Adrenal gland (tissue), 9 donors: ENCODE measurements at regions not wholly inside any gene's neighbourhood (a gene's known extent, or its start where the extent isn't known, plus 50 kb on each side); places are given as distances from the start of the nearest gene placed in this dataset.

Source experiments
- DNase-seq, 7 donors: peaks; one replicate each; pipeline ENCODE4 v3.0.0-alpha.2; 2019 to 2020
- H3K27ac ChIP-seq, 5 donors: fragments of 200-600 bp; sonication (generic) in 4 of 5; 1 replicate in 3 of 5; 2 replicates in 2 of 5; pipeline versions ENCODE4 v1.5.1 to v1.8.0; 2016 to 2020; ENCODE audit warnings: mild to moderate bottlenecking in 1 of 5
- H3K27me3 ChIP-seq: fragments of 200-600 bp; 2 replicates; pipeline ENCODE4 v1.8.0; 2021
- H3K36me3 ChIP-seq, 2 donors: fragments of 200-600 bp; replicated peaks in 1 of 2; 1 replicate in 1 of 2; 2 replicates in 1 of 2; pipeline versions ENCODE4 v1.5.1 to v1.8.0; 2018 to 2022
- H3K4me1 ChIP-seq, 2 donors: fragments of 200-600 bp; replicated peaks in 1 of 2; 1 replicate in 1 of 2; 2 replicates in 1 of 2; pipeline versions ENCODE4 v1.5.1 to v1.8.0; 2018 to 2021
- H3K4me3 ChIP-seq, 4 donors: fragments of 200-600 bp; sonication (generic) in 3 of 4; one replicate each; pipeline ENCODE4 v1.5.1; 2016 to 2018
- H3K9me3 ChIP-seq, 3 donors: fragments of 200-600 bp; sonication (generic) in 1 of 3; replicated peaks in 1 of 3; 1 replicate in 2 of 3; 2 replicates in 1 of 3; pipeline versions ENCODE4 v1.5.1 to v1.8.0; 2016 to 2021
- POLR2A ChIP-seq, 2 donors: fragments of 450-650 bp; IDR thresholded peaks; one replicate each; pipeline ENCODE4 v1.6.1; 2017; ENCODE audit warnings: antibody characterized with exemption in 2 of 2, mild to moderate bottlenecking in 2 of 2, moderate library complexity in 1 of 2
- WGBS, 4 donors: extraction: QIAGEN DNeasy Blood & Tissue Kit in 2 of 4; methylation state at CpG; one replicate each; pipeline versions ENCODE4 v1.1.5 to v1.1.7; 2013 to 2017; 5-methylcytosine and 5-hydroxymethylcytosine counted together
- intact Hi-C, 2 donors: fragments of 100-400 bp; cut with DNase I; formaldehyde crosslinking; loops; one replicate each; pipeline versions ENCODE4 v1.14.1 to v1.15.0; 2022 to 2023
- TF ChIP-seq, protein P1 (sequence below), 6 experiments: fragments of 450-650 bp in 4 of 6; fragments of 200-600 bp in 2 of 6; sonication (generic) in 1 of 6; IDR thresholded peaks; 1 replicate in 5 of 6; 2 replicates in 1 of 6; pipeline versions ENCODE4 v1.5.1 to v1.8.0; 2016 to 2021; ENCODE audit warnings: antibody characterized with exemption in 6 of 6, mild to moderate bottlenecking in 2 of 6, moderate library complexity in 1 of 6
- donor health status: healthy with polysubstance abuse.
- donor health status: Bipolar disorder and iron deficiency.
- donor health status: DM: yes; HTN: yes; CAD: no.
- donor health status: DM: no; HTN: no; CAD: no.
- donor health status: DM: no; HTN: no; CAD: no.

DNA sequence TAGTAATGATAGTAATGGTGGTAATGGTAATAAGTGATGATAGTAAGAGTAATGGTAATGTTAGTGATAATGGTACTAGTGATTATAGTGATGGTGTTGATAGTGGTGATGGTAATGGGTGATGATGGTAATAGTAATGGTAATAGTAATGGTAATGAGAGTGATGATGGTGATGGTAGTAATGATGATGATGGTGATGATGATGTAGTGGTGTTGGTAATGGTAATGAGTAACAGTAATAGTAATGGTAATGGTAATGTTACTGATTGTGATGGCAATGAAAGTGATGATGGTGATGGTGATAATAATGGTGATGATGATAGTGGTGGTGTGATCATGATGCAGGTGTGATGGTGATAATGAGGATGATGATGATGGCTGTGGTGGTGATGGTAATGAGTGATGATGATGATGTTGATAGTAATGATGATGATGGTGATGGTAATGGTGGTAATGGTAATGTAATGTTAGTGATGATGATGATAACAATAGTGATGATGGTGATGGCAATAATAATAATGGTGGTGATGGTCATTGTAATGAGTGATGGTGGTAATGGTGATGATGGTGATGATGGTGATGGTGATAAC is 235.0 kb downstream of the MATN1 start:
- no peak for DNase-seq
- TF ChIP-seq, protein P1, sequence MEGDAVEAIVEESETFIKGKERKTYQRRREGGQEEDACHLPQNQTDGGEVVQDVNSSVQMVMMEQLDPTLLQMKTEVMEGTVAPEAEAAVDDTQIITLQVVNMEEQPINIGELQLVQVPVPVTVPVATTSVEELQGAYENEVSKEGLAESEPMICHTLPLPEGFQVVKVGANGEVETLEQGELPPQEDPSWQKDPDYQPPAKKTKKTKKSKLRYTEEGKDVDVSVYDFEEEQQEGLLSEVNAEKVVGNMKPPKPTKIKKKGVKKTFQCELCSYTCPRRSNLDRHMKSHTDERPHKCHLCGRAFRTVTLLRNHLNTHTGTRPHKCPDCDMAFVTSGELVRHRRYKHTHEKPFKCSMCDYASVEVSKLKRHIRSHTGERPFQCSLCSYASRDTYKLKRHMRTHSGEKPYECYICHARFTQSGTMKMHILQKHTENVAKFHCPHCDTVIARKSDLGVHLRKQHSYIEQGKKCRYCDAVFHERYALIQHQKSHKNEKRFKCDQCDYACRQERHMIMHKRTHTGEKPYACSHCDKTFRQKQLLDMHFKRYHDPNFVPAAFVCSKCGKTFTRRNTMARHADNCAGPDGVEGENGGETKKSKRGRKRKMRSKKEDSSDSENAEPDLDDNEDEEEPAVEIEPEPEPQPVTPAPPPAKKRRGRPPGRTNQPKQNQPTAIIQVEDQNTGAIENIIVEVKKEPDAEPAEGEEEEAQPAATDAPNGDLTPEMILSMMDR (IDR thresholded peaks at IDR 0.05) = no peak
- TF ChIP-seq POLR2A (IDR thresholded peaks at IDR 0.05) = no peak
- Histone ChIP-seq H3K36me3 (no peaks in the 10 kb centered on the region), H3K9me3 (no peaks in the 10 kb centered on the region), H3K27ac (no peak overlapping the region), H3K4me3 (no peak overlapping the region), H3K27me3 (no peaks in the 10 kb centered on the region), H3K4me1 (no peaks in the 10 kb centered on the region)
- intact Hi-C loops = no loop called here

- intact Hi-C loops = no loop called here
- 46 to 53% (median 48%) methylated on average over 4 of the region's 4 CpGs for WGBS, 4 donors
- no peak for DNase-seq
Measured at GRCh38 chr1:30487042-30487441, 236.3 kb downstream of the MATN1 start.

DNA sequence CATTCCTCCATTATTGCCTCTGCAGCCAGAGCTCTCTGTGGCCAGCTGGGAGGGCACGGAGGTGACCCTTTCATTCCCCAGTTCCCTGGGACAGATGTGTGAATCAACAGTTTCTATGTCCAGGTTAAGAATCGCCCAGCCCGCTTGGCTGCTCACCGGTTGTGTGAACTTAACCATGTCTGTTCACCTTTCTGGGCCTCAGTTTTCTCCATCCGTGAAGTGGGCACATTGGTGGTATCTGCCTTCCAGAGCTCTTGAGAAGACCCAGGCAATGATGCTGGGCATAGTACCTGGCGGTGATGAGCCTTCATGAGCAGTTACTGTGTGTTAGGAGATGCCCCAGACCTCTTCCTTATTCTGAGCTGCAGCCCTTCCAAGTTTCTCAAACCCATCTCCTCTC is 238.3 kb downstream of the MATN1 start:
- WGBS, 4 donors = 83 to 95% (median 86%) methylated on average over 4 to 6 of the region's 6 CpGs
- Histone ChIP-seq H3K27me3 (no peaks in the 10 kb centered on the region), H3K4me1 (no peaks in the 10 kb centered on the region), H3K36me3 (no peaks in the 10 kb centered on the region), H3K27ac (no peak overlapping the region), H3K4me3 (no peak overlapping the region), H3K9me3 (no peaks in the 10 kb centered on the region)
- no peak for TF ChIP-seq POLR2A (IDR thresholded peaks at IDR 0.05)
- TF ChIP-seq, protein P1 (IDR thresholded peaks at IDR 0.05) = no peak
- no peak for DNase-seq
- intact Hi-C loops = no loop called here

More at GRCh38 chr1:30487042-30487441, 236.3 kb downstream of the MATN1 start:
- TF ChIP-seq POLR2A (IDR thresholded peaks at IDR 0.05) = no peak
- TF ChIP-seq, protein P1 (IDR thresholded peaks at IDR 0.05) = no peak
- H3K27me3 ChIP-seq = no peaks in the 10 kb centered on the region
- no peaks in the 10 kb centered on the region for H3K4me1 ChIP-seq
- no peak overlapping the region for H3K4me3 ChIP-seq
- H3K9me3 ChIP-seq = no peaks in the 10 kb centered on the region
- no peaks in the 10 kb centered on the region for H3K36me3 ChIP-seq
- no peak overlapping the region for H3K27ac ChIP-seq

GRCh38 chr1:30484668-30485067 is 238.7 kb downstream of the MATN1 start:
- 86 to 100% (median 92%) methylated on average over 1 of the region's 1 CpG for WGBS, 4 donors
- Histone ChIP-seq H3K9me3 (no peaks in the 10 kb centered on the region), H3K4me3 (no peak overlapping the region), H3K27ac (no peak overlapping the region), H3K27me3 (no peaks in the 10 kb centered on the region), H3K36me3 (no peaks in the 10 kb centered on the region), H3K4me1 (no peaks in the 10 kb centered on the region)
- TF ChIP-seq POLR2A (IDR thresholded peaks at IDR 0.05) = no peak
- TF ChIP-seq, protein P1 (IDR thresholded peaks at IDR 0.05) = no peak
- no peak for DNase-seq
- intact Hi-C loops = no loop called here
